HUES48 (cell line): ENCODE measurements at regions not wholly inside any gene's neighbourhood (a gene's known extent, or its start where the extent isn't known, plus 50 kb on each side); places are given as distances from the start of the nearest gene placed in this dataset.

Experiments used
- H3K27ac ChIP-seq: one replicate; pipeline ENCODE4 v1.7.0; 2013; ENCODE audit warnings: low read depth, low read length, inconsistent platforms
- H3K27me3 ChIP-seq: 2 replicates; pipeline ENCODE4 v1.6.1; 2013; ENCODE audit warnings: mild to moderate bottlenecking, low read length; ENCODE audit not compliant: control insufficient read depth, insufficient read depth
- H3K36me3 ChIP-seq: 2 replicates; pipeline ENCODE4 v1.6.1; 2013; ENCODE audit warnings: low read length; ENCODE audit not compliant: control insufficient read depth, insufficient read depth
- H3K4me1 ChIP-seq: 2 replicates; pipeline ENCODE4 v1.6.1; 2013; ENCODE audit warnings: mild to moderate bottlenecking, low read length; ENCODE audit not compliant: control insufficient read depth, insufficient read depth
- H3K4me3 ChIP-seq: 2 replicates; pipeline ENCODE4 v1.5.1; 2013; ENCODE audit warnings: mild to moderate bottlenecking, low read depth, low read length
- H3K9ac ChIP-seq: 2 replicates; pipeline ENCODE4 v1.6.1; 2013; ENCODE audit warnings: mild to moderate bottlenecking, low read depth, low read length, moderate library complexity
- H3K9me3 ChIP-seq: 2 replicates; pipeline ENCODE4 v1.6.1; 2013; ENCODE audit warnings: low read length; ENCODE audit not compliant: control insufficient read depth, insufficient read depth

- Histone ChIP-seq H3K4me1 (peaks cover 7% of the 10 kb centered on the region), H3K9me3 (peaks cover 10% of the 10 kb centered on the region), H3K9ac (no peak overlapping the region), H3K27me3 (no peaks in the 10 kb centered on the region), H3K27ac (no peak overlapping the region), H3K36me3 (no peaks in the 10 kb centered on the region), H3K4me3 (no peak overlapping the region)
Measured at GRCh38 chr18:32577561-32577960, 106.9 kb upstream of the GAREM1 start.

GRCh38 chr18:32576296-32576916 lies 105.7 kb upstream of the GAREM1 start:
- no peaks in the 10 kb centered on the region for H3K27me3 ChIP-seq
- no peak overlapping the region for H3K4me3 ChIP-seq
- no peak overlapping the region for H3K27ac ChIP-seq
- H3K4me1 ChIP-seq: peaks cover 4% of the 10 kb centered on the region; the same call in 1 of the 2 replicates
- peaks cover 10% of the 10 kb centered on the region for H3K9me3 ChIP-seq
- H3K36me3 ChIP-seq: no peaks in the 10 kb centered on the region
- no peak overlapping the region for H3K9ac ChIP-seq

- Histone ChIP-seq H3K27ac (no peak overlapping the region), H3K27me3 (no peaks in the 10 kb centered on the region), H3K36me3 (no peaks in the 10 kb centered on the region), H3K9ac (no peak overlapping the region), H3K4me1 (no peaks in the 10 kb centered on the region), H3K4me3 (no peak overlapping the region), H3K9me3 (no peaks in the 10 kb centered on the region)
Measured at GRCh38 chr18:32566960-32567359, 96.3 kb upstream of the GAREM1 start.

- no peak overlapping the region for H3K9ac ChIP-seq
- peaks cover 24% of the 10 kb centered on the region for H3K4me1 ChIP-seq
- H3K36me3 ChIP-seq: no peaks in the 10 kb centered on the region
- H3K27me3 ChIP-seq: no peaks in the 10 kb centered on the region
- H3K4me3 ChIP-seq: no peak overlapping the region
- no peaks in the 10 kb centered on the region for H3K9me3 ChIP-seq
- no peak overlapping the region for H3K27ac ChIP-seq
Measured at GRCh38 chr18:32553640-32554365, 83.1 kb upstream of the GAREM1 start.

GRCh38 chr18:32553174-32553573 lies 82.5 kb upstream of the GAREM1 start:
- Histone ChIP-seq H3K4me3 (no peak overlapping the region), H3K36me3 (no peaks in the 10 kb centered on the region), H3K4me1 (peaks cover 30% of the 10 kb centered on the region), H3K9ac (no peak overlapping the region), H3K9me3 (no peaks in the 10 kb centered on the region), H3K27me3 (no peaks in the 10 kb centered on the region), H3K27ac (no peak overlapping the region)

GRCh38 chr18:32552421-32553030 lies 81.8 kb upstream of the GAREM1 start:
- H3K9ac ChIP-seq: no peak overlapping the region
- H3K9me3 ChIP-seq: no peaks in the 10 kb centered on the region
- no peak overlapping the region for H3K4me3 ChIP-seq
- H3K36me3 ChIP-seq: no peaks in the 10 kb centered on the region
- no peak overlapping the region for H3K27ac ChIP-seq
- peaks cover 32% of the 10 kb centered on the region for H3K4me1 ChIP-seq
- no peaks in the 10 kb centered on the region for H3K27me3 ChIP-seq

GRCh38 chr18:32550963-32551362 lies 80.3 kb upstream of the GAREM1 start:
- Histone ChIP-seq H3K27me3 (no peaks in the 10 kb centered on the region), H3K36me3 (no peaks in the 10 kb centered on the region), H3K27ac (no peak overlapping the region), H3K4me3 (no peak overlapping the region), H3K9me3 (no peaks in the 10 kb centered on the region), H3K9ac (no peak overlapping the region), H3K4me1 (peaks cover 32% of the 10 kb centered on the region)

GRCh38 chr18:32549248-32550110 lies 78.8 kb upstream of the GAREM1 start:
- Histone ChIP-seq H3K9ac (no peak overlapping the region), H3K4me1 (peaks cover 32% of the 10 kb centered on the region), H3K36me3 (no peaks in the 10 kb centered on the region), H3K27me3 (no peaks in the 10 kb centered on the region), H3K4me3 (no peak overlapping the region), H3K27ac (peak overlapping the region; percentile 88), H3K9me3 (no peaks in the 10 kb centered on the region)

GRCh38 chr18:32548688-32549087 lies 78.0 kb upstream of the GAREM1 start:
- H3K9me3 ChIP-seq: no peaks in the 10 kb centered on the region
- no peaks in the 10 kb centered on the region for H3K36me3 ChIP-seq
- H3K27me3 ChIP-seq: no peaks in the 10 kb centered on the region
- H3K27ac ChIP-seq: peak overlapping the region; percentile 88
- H3K4me1 ChIP-seq: peaks cover 32% of the 10 kb centered on the region
- no peak overlapping the region for H3K9ac ChIP-seq
- H3K4me3 ChIP-seq: no peak overlapping the region

GRCh38 chr18:32545631-32546030 lies 74.9 kb upstream of the GAREM1 start:
- no peak overlapping the region for H3K9ac ChIP-seq
- no peaks in the 10 kb centered on the region for H3K9me3 ChIP-seq
- H3K4me3 ChIP-seq: no peak overlapping the region
- H3K27ac ChIP-seq: no peak overlapping the region
- H3K27me3 ChIP-seq: no peaks in the 10 kb centered on the region
- H3K36me3 ChIP-seq: no peaks in the 10 kb centered on the region
- peaks cover 29% of the 10 kb centered on the region for H3K4me1 ChIP-seq
